Cerebellar cortex (tissue), 1 donor: ENCODE measurements at regions not wholly inside any gene's neighbourhood (a gene's known extent, or its start where the extent isn't known, plus 50 kb on each side); places are given as distances from the start of the nearest gene placed in this dataset.

Experiments used
- DNase-seq: peaks from one replicate; pipeline ENCODE4 v3.0.0-alpha.2; 2015; ENCODE audit warnings: low spot score

- no peak for DNase-seq
These were observed 64.3 kb upstream of the VANGL1 start for GRCh38 chr1:115577513-115577912.

GRCh38 chr1:115575661-115576060, 66.1 kb upstream of the VANGL1 start:
- DNase-seq = no peak

- no peak for DNase-seq
These were observed 69.1 kb upstream of the VANGL1 start for GRCh38 chr1:115572710-115573109.

GRCh38 chr1:115567431-115567830, 74.3 kb upstream of the VANGL1 start:
- DNase-seq = no peak

GRCh38 chr1:115565791-115566190, 76.0 kb upstream of the VANGL1 start:
- no peak for DNase-seq

- DNase-seq = no peak
These were observed 76.4 kb upstream of the VANGL1 start for GRCh38 chr1:115565353-115565752.

- no peak for DNase-seq
These were observed 77.6 kb upstream of the VANGL1 start for GRCh38 chr1:115564201-115564600.

GRCh38 chr1:115560027-115560426, 81.7 kb upstream of the VANGL1 start:
- no peak for DNase-seq

- no peak for DNase-seq
These were observed 83.5 kb upstream of the VANGL1 start for GRCh38 chr1:115558275-115558674.

- no peak for DNase-seq
These were observed 84.1 kb upstream of the VANGL1 start for GRCh38 chr1:115557715-115558114.

- no peak for DNase-seq
These were observed 85.5 kb upstream of the VANGL1 start for GRCh38 chr1:115556236-115556635.

- DNase-seq = no peak
These were observed 86.3 kb upstream of the VANGL1 start for GRCh38 chr1:115555446-115555845.

GRCh38 chr1:115547696-115548095, 94.1 kb upstream of the VANGL1 start:
- DNase-seq = no peak

GRCh38 chr1:115546846-115547245, 94.9 kb upstream of the VANGL1 start:
- no peak for DNase-seq

- DNase-seq = peak; percentile 45
These were observed 95.7 kb upstream of the VANGL1 start for GRCh38 chr1:115545791-115546733.

- DNase-seq = no peak
These were observed 96.6 kb upstream of the VANGL1 start for GRCh38 chr1:115545096-115545720.

- DNase-seq = no peak
These were observed 97.6 kb upstream of the VANGL1 start for GRCh38 chr1:115544131-115544530.

- no peak for DNase-seq
These were observed 98.5 kb upstream of the VANGL1 start for GRCh38 chr1:115543247-115543646.

GRCh38 chr1:115539736-115540135, 102.0 kb upstream of the VANGL1 start:
- no peak for DNase-seq

GRCh38 chr1:115539061-115539460, 102.7 kb upstream of the VANGL1 start:
- no peak for DNase-seq

- no peak for DNase-seq
These were observed 103.2 kb upstream of the VANGL1 start for GRCh38 chr1:115538579-115538978.

GRCh38 chr1:115537415-115537814, 104.4 kb upstream of the VANGL1 start:
- DNase-seq = no peak

GRCh38 chr1:115536279-115536816, 105.4 kb upstream of the VANGL1 start:
- DNase-seq = no peak
